OCI-LY1 (cell line): ENCODE measurements at regions not wholly inside any gene's neighbourhood (a gene's known extent, or its start where the extent isn't known, plus 50 kb on each side); places are given as distances from the start of the nearest gene placed in this dataset.

Source experiments
- H2AFZ ChIP-seq: fragments of 200-600 bp; sonication (generic), shearing (Covaris generic); 2 replicates; pipeline ENCODE4 v1.6.0; 2014; ENCODE audit warnings: antibody characterized with exemption, mild to moderate bottlenecking, low read length
- H3F3A ChIP-seq: fragments of 200-600 bp; sonication (generic), shearing (Covaris generic); 2 replicates; pipeline ENCODE4 v1.6.0; 2014; ENCODE audit warnings: mild to moderate bottlenecking, antibody characterized with exemption, low read length, moderate library complexity; ENCODE audit not compliant: insufficient read depth
- H3K27ac ChIP-seq: fragments of 200-600 bp; sonication (generic); 2 replicates; pipeline ENCODE4 v1.5.1; 2014; ENCODE audit warnings: low read length, mixed run types, mild to moderate bottlenecking, low read depth; ENCODE audit not compliant: poor library complexity, severe bottlenecking
- H3K27me3 ChIP-seq: fragments of 200-600 bp; sonication (generic); 2 replicates; pipeline ENCODE4 v1.6.0; 2014; ENCODE audit warnings: antibody characterized with exemption, mild to moderate bottlenecking, low read length, moderate library complexity; ENCODE audit not compliant: insufficient read depth
- H3K36me3 ChIP-seq: fragments of 200-600 bp; sonication (generic); 2 replicates; pipeline ENCODE4 v1.6.1; 2014; ENCODE audit warnings: mild to moderate bottlenecking, antibody characterized with exemption, low read length, moderate library complexity, mixed read lengths; ENCODE audit not compliant: insufficient read depth
- H3K4me1 ChIP-seq: fragments of 200-600 bp; sonication (generic); 2 replicates; pipeline ENCODE4 v1.5.1; 2014; ENCODE audit warnings: mild to moderate bottlenecking, low read length, moderate library complexity; ENCODE audit not compliant: insufficient read depth, severe bottlenecking
- H3K4me2 ChIP-seq: fragments of 200-600 bp; sonication (generic), shearing (Covaris generic); 2 replicates; pipeline ENCODE4 v1.6.1; 2014; ENCODE audit warnings: low read length
- H3K4me3 ChIP-seq: fragments of 200-600 bp; sonication (generic); 2 replicates; pipeline ENCODE4 v1.5.1; 2014; ENCODE audit warnings: low read length, low read depth, mild to moderate bottlenecking, mixed read lengths; ENCODE audit not compliant: poor library complexity, severe bottlenecking
- H3K79me2 ChIP-seq: fragments of 200-600 bp; shearing (Covaris generic); 2 replicates; pipeline ENCODE4 v1.6.1; 2016; ENCODE audit warnings: mixed run types, low read length, mixed read lengths; ENCODE audit not compliant: insufficient read depth
- H3K9ac ChIP-seq: fragments of 200-600 bp; sonication (generic), shearing (Covaris generic); 2 replicates; pipeline ENCODE4 v1.6.1; 2014; ENCODE audit warnings: mild to moderate bottlenecking, low read length, mixed read lengths
- H3K9me2 ChIP-seq: fragments of 200-600 bp; sonication (generic), shearing (Covaris generic); 2 replicates; pipeline ENCODE4 v1.6.1; 2014; ENCODE audit warnings: low read depth, mild to moderate bottlenecking, low read length, mixed read lengths
- H3K9me3 ChIP-seq: fragments of 200-600 bp; shearing (Covaris generic); 2 replicates; pipeline ENCODE4 v1.6.1; 2014; ENCODE audit warnings: low read length, mixed read lengths
- H4K20me1 ChIP-seq: fragments of 200-600 bp; sonication (generic), shearing (Covaris generic); 2 replicates; pipeline ENCODE4 v1.6.0; 2016; ENCODE audit warnings: mild to moderate bottlenecking, low read length; ENCODE audit not compliant: insufficient read depth
- EZH2 ChIP-seq: fragments of 200-600 bp; sonication (generic), shearing (Covaris generic); IDR thresholded peaks from 2 replicates; pipeline ENCODE4 v1.8.0; 2017; ENCODE audit warnings: borderline replicate concordance, mixed run types, mild to moderate bottlenecking, antibody characterized with exemption, low read length, moderate library complexity, mixed read lengths
- TF ChIP-seq, protein P1 (sequence below): fragments of 200-600 bp; sonication (generic), shearing (Covaris generic); IDR thresholded peaks from 2 replicates; pipeline ENCODE4 v1.5.1; 2017; ENCODE audit warnings: mild to moderate bottlenecking, antibody characterized with exemption, low read length, moderate library complexity, mixed read lengths

DNA sequence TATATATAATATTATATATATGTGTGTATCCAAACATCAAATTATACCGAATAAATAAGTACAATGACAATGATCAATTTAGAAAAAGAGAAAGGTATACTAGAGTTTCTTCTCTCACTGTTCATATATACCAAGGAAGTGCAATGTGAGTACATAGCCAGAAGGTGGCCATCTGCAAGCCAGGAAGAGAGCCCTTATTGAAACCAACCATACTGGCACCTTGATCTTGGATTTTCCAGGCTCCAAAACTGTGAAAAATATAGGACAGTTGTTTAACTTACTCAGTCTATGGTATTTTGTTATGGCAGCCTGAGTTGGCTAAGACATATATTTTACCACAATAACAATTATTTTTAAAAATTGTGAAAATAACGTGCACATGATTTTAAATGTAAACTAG is 1490.2 kb upstream of the SLC39A10 start:
- H3K4me1 ChIP-seq = no peaks in the 10 kb centered on the region
- H3K27me3 ChIP-seq = no peaks in the 10 kb centered on the region
- no peaks in the 10 kb centered on the region for H3K36me3 ChIP-seq
- H3K9me3 ChIP-seq = no peaks in the 10 kb centered on the region
- no peaks in the 10 kb centered on the region for H3K79me2 ChIP-seq
- H3F3A ChIP-seq = no peaks in the 10 kb centered on the region
- H2AFZ ChIP-seq = no peak overlapping the region
- no peak for TF ChIP-seq EZH2
- TF ChIP-seq, protein P1, sequence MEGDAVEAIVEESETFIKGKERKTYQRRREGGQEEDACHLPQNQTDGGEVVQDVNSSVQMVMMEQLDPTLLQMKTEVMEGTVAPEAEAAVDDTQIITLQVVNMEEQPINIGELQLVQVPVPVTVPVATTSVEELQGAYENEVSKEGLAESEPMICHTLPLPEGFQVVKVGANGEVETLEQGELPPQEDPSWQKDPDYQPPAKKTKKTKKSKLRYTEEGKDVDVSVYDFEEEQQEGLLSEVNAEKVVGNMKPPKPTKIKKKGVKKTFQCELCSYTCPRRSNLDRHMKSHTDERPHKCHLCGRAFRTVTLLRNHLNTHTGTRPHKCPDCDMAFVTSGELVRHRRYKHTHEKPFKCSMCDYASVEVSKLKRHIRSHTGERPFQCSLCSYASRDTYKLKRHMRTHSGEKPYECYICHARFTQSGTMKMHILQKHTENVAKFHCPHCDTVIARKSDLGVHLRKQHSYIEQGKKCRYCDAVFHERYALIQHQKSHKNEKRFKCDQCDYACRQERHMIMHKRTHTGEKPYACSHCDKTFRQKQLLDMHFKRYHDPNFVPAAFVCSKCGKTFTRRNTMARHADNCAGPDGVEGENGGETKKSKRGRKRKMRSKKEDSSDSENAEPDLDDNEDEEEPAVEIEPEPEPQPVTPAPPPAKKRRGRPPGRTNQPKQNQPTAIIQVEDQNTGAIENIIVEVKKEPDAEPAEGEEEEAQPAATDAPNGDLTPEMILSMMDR = peak; percentile 47
- H3K27ac ChIP-seq = no peak overlapping the region
- no peak overlapping the region for H3K4me3 ChIP-seq
- no peak overlapping the region for H3K9ac ChIP-seq
- no peaks in the 10 kb centered on the region for H3K9me2 ChIP-seq
- H3K4me2 ChIP-seq = no peak overlapping the region
- H4K20me1 ChIP-seq = no peaks in the 10 kb centered on the region

DNA sequence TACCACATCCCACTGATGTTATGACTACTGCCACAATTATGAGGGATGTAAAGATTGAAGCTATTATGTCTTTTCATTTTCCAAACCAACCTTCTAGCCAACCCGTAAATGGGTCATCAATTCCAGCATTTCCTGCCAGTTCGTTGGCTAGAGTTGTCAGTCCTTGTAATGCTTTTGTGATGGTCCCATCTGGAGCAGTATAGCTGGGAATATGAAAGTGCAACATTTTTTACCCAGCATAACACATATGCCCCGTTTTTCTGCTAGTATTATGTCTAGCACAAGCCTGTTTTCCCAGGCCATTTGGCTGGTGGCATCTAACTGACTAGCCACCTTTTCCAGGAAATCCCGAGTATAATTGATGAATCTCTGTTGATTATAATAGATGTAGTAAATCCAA is 1501.6 kb upstream of the SLC39A10 start:
- Histone ChIP-seq H3K27ac (no peak overlapping the region), H3F3A (no peaks in the 10 kb centered on the region), H3K4me1 (no peaks in the 10 kb centered on the region), H2AFZ (no peak overlapping the region), H3K9me3 (no peaks in the 10 kb centered on the region), H3K4me3 (no peak overlapping the region), H3K9ac (no peak overlapping the region), H3K9me2 (no peaks in the 10 kb centered on the region), H3K27me3 (no peaks in the 10 kb centered on the region), H4K20me1 (no peaks in the 10 kb centered on the region), H3K4me2 (no peak overlapping the region), H3K79me2 (no peaks in the 10 kb centered on the region), H3K36me3 (no peaks in the 10 kb centered on the region)
- TF ChIP-seq, protein P1 = no peak
- no peak for TF ChIP-seq EZH2

DNA sequence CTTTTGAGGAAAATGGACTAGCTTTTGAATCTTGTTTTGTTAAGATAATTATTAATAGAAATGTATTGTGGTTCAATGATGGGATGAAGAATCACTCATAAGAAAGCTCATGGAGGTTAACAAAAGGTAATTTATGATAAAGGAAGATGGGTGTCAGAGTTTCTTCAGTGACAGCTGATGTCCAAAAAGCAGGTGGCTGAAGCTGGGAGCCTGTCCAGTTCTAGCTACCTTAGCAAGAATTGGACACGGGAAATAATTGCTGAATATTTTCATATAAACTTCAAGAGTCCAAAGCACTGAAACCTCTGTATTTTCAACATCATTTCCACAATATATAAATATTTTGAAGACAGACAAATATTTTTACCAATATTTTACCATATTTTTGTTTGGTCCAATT is 1505.8 kb upstream of the SLC39A10 start:
- Histone ChIP-seq H3K27ac (no peak overlapping the region), H3K4me2 (no peak overlapping the region), H3F3A (no peaks in the 10 kb centered on the region), H3K36me3 (no peaks in the 10 kb centered on the region), H2AFZ (no peak overlapping the region), H4K20me1 (no peaks in the 10 kb centered on the region), H3K27me3 (no peaks in the 10 kb centered on the region), H3K9me2 (no peaks in the 10 kb centered on the region), H3K9ac (no peak overlapping the region), H3K4me3 (no peak overlapping the region), H3K4me1 (no peaks in the 10 kb centered on the region), H3K79me2 (no peaks in the 10 kb centered on the region), H3K9me3 (no peaks in the 10 kb centered on the region)
- TF ChIP-seq, protein P1 = no peak
- TF ChIP-seq EZH2 = no peak
